ENCODE measurements at regions not wholly inside any gene's neighbourhood (a gene's known extent, or its start where the extent isn't known, plus 50 kb on each side); places are given as distances from the start of the nearest gene placed in this dataset.

- TF ChIP-seq SMAD3 (CRISPR knock-in tag; IDR thresholded peaks at IDR 0.05; ENCODE audit: borderline replicate concordance) = no peak
- no peak for TF ChIP-seq CTCF (IDR thresholded peaks at IDR 0.05)
- no peak for TF ChIP-seq SP1 (CRISPR knock-in tag; conservative IDR thresholded peaks at IDR 0.05)
- no peak for TF ChIP-seq KAT7 (CRISPR knock-in tag; IDR thresholded peaks at IDR 0.05; ENCODE audit: borderline replicate concordance)
- no peak for TF ChIP-seq E2F1 (CRISPR knock-in tag; IDR thresholded peaks at IDR 0.05)
- TF ChIP-seq IRF2 (CRISPR knock-in tag; IDR thresholded peaks at IDR 0.05; ENCODE audit: borderline replicate concordance, low read depth) = no peak
- no peak for TF ChIP-seq ZNF416 (CRISPR knock-in tag; IDR thresholded peaks at IDR 0.05)
- no peak for TF ChIP-seq MAX (CRISPR knock-in tag; IDR thresholded peaks at IDR 0.05)
- no peak for TF ChIP-seq ESRRA (CRISPR knock-in tag; IDR thresholded peaks at IDR 0.05; ENCODE audit: borderline replicate concordance)
Observed at GRCh38 chr6:25202504-25202903, 76.7 kb upstream of the CARMIL1 start.

Data from WTC11 (cell line).